Body of pancreas (tissue), 4 donors: ENCODE measurements at regions not wholly inside any gene's neighbourhood (a gene's known extent, or its start where the extent isn't known, plus 50 kb on each side); places are given as distances from the start of the nearest gene placed in this dataset.

Experiments
- ATAC-seq: fragments of 150-250 bp; one replicate; pipeline ENCODE4 v1.9.1; 2016
- DNase-seq, 4 donors: peaks; one replicate each; pipeline ENCODE4 v3.0.0-alpha.2; 2019
- H3K27ac ChIP-seq, 4 donors: fragments of 200-600 bp; sonication (generic); 1 replicate in 3 of 4; 2 replicates in 1 of 4; pipeline versions ENCODE4 v1.5.1 to v1.6.1; 2016 to 2019; ENCODE audit warnings: mild to moderate bottlenecking in 1 of 4, mixed read lengths in 1 of 4, moderate library complexity in 1 of 4
- H3K27me3 ChIP-seq, 2 donors: fragments of 200-600 bp; sonication (generic); one replicate each; pipeline ENCODE4 v1.6.0; 2016; ENCODE audit warnings: mild to moderate bottlenecking in 1 of 2
- H3K36me3 ChIP-seq, 2 donors: fragments of 200-600 bp; sonication (generic); replicated peaks in 1 of 2; 2 replicates each; pipeline ENCODE4 v1.5.1; 2016; ENCODE audit warnings: low read depth in 2 of 2; ENCODE audit not compliant: insufficient read depth in 1 of 2
- H3K4me1 ChIP-seq: fragments of 200-600 bp; sonication (generic); one replicate; pipeline ENCODE4 v1.6.0; 2016
- H3K4me3 ChIP-seq, 2 donors: fragments of 200-600 bp; sonication (generic); 1 replicate in 1 of 2; 2 replicates in 1 of 2; pipeline ENCODE4 v1.5.1; 2016 to 2019
- H3K9me3 ChIP-seq, 3 donors: fragments of 200-600 bp; sonication (generic); 1 replicate in 2 of 3; 2 replicates in 1 of 3; pipeline ENCODE4 v1.5.1; 2016
- POLR2A ChIP-seq, 3 donors: fragments of 450-650 bp; IDR thresholded peaks; one replicate each; pipeline ENCODE4 v1.6.1; 2016; ENCODE audit warnings: antibody characterized with exemption in 3 of 3, mild to moderate bottlenecking in 2 of 3
- WGBS, 2 donors: methylation state at CpG; one replicate each; pipeline ENCODE4 v1.1.5; 2017; 5-methylcytosine and 5-hydroxymethylcytosine counted together
- intact Hi-C: fragments of 100-400 bp; cut with DNase I; formaldehyde crosslinking; loops from one replicate; pipeline ENCODE4 v1.15.1; 2023
- TF ChIP-seq, protein P1 (sequence below), 7 experiments: fragments of 450-650 bp in 4 of 7; fragments of 200-600 bp in 3 of 7; sonication (generic) in 3 of 7; IDR thresholded peaks; one replicate each; pipeline ENCODE4 v1.5.1; 2016 to 2019; ENCODE audit warnings: antibody characterized with exemption in 7 of 7

- intact Hi-C loops = no loop called here
- TF ChIP-seq, protein P1, sequence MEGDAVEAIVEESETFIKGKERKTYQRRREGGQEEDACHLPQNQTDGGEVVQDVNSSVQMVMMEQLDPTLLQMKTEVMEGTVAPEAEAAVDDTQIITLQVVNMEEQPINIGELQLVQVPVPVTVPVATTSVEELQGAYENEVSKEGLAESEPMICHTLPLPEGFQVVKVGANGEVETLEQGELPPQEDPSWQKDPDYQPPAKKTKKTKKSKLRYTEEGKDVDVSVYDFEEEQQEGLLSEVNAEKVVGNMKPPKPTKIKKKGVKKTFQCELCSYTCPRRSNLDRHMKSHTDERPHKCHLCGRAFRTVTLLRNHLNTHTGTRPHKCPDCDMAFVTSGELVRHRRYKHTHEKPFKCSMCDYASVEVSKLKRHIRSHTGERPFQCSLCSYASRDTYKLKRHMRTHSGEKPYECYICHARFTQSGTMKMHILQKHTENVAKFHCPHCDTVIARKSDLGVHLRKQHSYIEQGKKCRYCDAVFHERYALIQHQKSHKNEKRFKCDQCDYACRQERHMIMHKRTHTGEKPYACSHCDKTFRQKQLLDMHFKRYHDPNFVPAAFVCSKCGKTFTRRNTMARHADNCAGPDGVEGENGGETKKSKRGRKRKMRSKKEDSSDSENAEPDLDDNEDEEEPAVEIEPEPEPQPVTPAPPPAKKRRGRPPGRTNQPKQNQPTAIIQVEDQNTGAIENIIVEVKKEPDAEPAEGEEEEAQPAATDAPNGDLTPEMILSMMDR (IDR thresholded peaks at IDR 0.05) = no peak
- no peak for TF ChIP-seq POLR2A (IDR thresholded peaks at IDR 0.05)
- 21 to 39% methylated on average over 2 of the region's 2 CpGs for WGBS, 2 donors
- Histone ChIP-seq H3K4me3 (no peak overlapping the region), H3K4me1 (no peaks in the 10 kb centered on the region), H3K36me3 (no peaks in the 10 kb centered on the region), H3K27ac (no peak overlapping the region), H3K9me3 (no peaks in the 10 kb centered on the region), H3K27me3 (no peaks in the 10 kb centered on the region)
- DNase-seq = no peak
- ATAC-seq = no peak
Measured at GRCh38 chr3:59688636-59689035, 638.8 kb upstream of the CFAP20DC start.

GRCh38 chr3:59685432-59685831 lies 635.6 kb upstream of the CFAP20DC start:
- intact Hi-C loops = no loop called here
- DNase-seq (no peak), ATAC-seq (no peak)
- H3K27me3 ChIP-seq = no peaks in the 10 kb centered on the region
- 91 to 96% methylated on average over 3 of the region's 3 CpGs for WGBS, 2 donors
- TF ChIP-seq, protein P1 (IDR thresholded peaks at IDR 0.05) = no peak
- no peak for TF ChIP-seq POLR2A (IDR thresholded peaks at IDR 0.05)
- no peaks in the 10 kb centered on the region for H3K4me1 ChIP-seq
- H3K27ac ChIP-seq = no peak overlapping the region
- H3K9me3 ChIP-seq = no peaks in the 10 kb centered on the region
- H3K36me3 ChIP-seq = no peaks in the 10 kb centered on the region
- no peak overlapping the region for H3K4me3 ChIP-seq

DNA sequence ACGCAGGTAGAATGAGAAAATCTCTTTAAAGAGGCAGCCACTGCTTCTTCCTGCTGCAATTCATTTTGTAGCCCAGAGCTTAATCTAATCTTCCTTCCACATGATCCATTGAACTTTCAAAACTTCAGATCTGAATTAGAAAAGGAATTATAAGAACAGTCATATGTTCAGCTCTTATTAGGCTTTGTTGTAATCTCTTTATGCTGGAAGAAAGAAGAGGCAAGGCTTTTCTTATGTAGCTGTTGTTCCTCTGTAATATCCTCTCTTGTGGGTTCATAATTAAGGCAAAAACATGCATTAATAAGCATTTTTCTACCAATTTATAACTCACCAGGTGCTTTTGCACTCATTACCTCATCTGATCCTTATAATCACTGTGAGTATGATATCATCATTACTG lies 634.9 kb upstream of the CFAP20DC start:
- Histone ChIP-seq H3K4me1 (no peaks in the 10 kb centered on the region), H3K27ac (no peak overlapping the region), H3K9me3 (no peaks in the 10 kb centered on the region), H3K36me3 (no peaks in the 10 kb centered on the region), H3K4me3 (no peak overlapping the region), H3K27me3 (no peaks in the 10 kb centered on the region)
- WGBS, 2 donors = 59 to 67% methylated on average over 1 of the region's 1 CpG
- no peak for DNase-seq
- intact Hi-C loops = no loop called here
- no peak for ATAC-seq
- TF ChIP-seq POLR2A (IDR thresholded peaks at IDR 0.05) = no peak
- TF ChIP-seq, protein P1 (IDR thresholded peaks at IDR 0.05) = no peak

DNA sequence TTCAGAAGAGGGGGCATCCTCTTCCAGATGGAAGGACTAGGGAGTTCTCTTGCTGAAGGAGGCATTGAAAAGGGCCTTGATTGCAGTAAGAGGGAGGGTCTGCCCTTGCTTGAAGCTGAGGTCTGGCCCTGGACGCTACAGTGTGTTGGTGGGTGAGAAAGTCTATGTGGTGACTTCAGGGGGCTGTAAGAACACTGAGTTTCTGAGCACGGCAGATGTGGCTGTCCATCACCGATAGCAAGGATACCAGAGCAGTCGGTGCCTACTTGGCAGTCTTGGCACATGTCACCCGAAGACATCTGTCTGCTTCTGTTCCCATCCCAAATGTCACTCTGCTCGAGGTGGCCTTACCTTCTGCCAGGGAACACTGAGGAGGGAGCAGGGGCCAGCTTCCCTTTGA lies 631.1 kb upstream of the CFAP20DC start:
- Histone ChIP-seq H3K9me3 (no peaks in the 10 kb centered on the region), H3K27ac (no peak overlapping the region), H3K4me1 (no peaks in the 10 kb centered on the region), H3K36me3 (no peaks in the 10 kb centered on the region), H3K4me3 (no peak overlapping the region), H3K27me3 (no peaks in the 10 kb centered on the region)
- WGBS, 2 donors = 68 to 84% methylated on average over 3 to 6 of the region's 6 CpGs
- TF ChIP-seq POLR2A (IDR thresholded peaks at IDR 0.05) = no peak
- TF ChIP-seq, protein P1 (IDR thresholded peaks at IDR 0.05) = no peak
- no peak for DNase-seq
- no peak for ATAC-seq
- intact Hi-C loops = no loop called here
